Stimulated activated CD4-positive, alpha-beta T cell treated with anti-CD3 and anti-CD28 coated beads, Interleukin-4, amount 100 ng/mL, for 4 hours (primary cell): ENCODE measurements at regions not wholly inside any gene's neighbourhood (a gene's known extent, or its start where the extent isn't known, plus 50 kb on each side); places are given as distances from the start of the nearest gene placed in this dataset.

Source experiments
- DNase-seq, 2 experiments: peaks; one replicate each; pipeline ENCODE4 v3.0.0-alpha.2; 2020

DNA sequence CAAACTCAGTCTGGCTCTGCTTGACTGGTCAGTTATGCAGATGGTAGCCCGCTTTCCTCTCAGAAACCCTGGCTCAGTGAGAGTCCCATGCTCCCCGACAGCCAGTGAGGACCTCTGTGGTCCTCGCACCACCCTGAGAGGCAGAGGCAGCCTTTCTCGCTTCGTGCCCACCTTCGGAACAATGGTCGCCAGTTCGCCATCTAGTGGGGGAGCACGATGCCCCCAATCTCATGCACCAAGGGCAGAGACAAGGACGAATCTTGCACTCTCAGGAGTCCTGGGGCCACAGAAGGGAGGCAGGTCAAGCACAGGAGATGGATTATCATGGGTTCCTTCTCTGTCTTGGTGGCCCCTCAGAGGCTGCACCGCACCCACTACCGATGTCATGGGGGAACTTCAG, 75.2 kb downstream of the RHCG start:
- no peak for DNase-seq

DNA sequence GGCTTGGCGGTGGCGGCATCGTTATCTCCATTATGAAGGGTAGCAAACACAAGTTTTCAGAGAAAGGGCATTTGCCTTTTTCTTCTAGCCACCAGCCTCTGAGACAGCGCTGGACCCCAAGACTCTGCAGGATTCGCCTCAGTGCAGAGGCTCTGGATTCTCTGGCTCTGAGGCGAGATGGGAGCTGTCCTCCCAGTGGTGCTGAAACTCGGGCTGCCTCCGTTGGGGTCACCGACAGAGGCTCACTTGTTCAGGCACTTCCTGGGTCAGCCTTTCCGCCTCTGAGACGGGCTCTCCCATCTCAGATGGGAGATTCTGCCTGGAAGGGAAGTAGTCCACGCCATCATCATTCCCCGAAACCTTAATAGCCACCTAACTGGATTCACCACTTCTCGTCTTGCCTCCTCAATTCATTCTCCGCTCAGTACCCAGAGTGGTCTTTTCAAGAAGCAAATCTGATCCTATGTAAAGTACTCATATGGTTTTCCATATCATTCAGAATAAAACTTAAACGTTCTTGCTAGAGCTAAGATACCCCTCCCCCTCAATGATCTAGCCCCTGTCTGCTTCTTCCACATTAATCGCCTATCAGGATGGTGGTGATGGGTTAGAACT, 76.9 kb downstream of the RHCG start:
- peak in 1 of 2 experiments; percentile 38 for DNase-seq

DNA sequence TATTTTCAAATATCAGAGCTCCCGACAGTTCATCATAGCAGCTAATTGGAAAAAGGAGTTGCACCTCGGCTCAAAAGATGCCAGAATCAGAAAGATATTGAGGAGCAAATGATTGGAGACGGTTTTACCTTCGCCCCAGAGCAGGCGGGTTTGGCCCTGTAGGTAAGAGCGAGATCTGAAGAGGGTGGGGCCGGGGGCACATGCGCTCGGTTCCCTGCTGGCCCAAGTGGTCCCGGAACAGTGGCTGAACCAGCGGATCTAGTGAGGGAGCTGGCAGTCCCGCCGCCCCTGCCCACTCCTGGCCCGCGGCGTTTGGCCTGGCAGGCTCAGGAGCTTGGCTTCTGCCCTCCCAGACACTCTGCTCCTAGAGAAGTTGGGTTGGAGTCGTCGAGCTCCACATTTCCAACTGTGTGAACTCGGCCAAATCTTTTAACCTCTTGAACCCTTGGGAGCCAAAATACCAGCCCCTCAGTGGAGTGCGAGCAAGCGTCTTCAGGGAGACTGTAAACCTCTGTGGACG, 79.1 kb downstream of the RHCG start:
- no peak for DNase-seq

DNA sequence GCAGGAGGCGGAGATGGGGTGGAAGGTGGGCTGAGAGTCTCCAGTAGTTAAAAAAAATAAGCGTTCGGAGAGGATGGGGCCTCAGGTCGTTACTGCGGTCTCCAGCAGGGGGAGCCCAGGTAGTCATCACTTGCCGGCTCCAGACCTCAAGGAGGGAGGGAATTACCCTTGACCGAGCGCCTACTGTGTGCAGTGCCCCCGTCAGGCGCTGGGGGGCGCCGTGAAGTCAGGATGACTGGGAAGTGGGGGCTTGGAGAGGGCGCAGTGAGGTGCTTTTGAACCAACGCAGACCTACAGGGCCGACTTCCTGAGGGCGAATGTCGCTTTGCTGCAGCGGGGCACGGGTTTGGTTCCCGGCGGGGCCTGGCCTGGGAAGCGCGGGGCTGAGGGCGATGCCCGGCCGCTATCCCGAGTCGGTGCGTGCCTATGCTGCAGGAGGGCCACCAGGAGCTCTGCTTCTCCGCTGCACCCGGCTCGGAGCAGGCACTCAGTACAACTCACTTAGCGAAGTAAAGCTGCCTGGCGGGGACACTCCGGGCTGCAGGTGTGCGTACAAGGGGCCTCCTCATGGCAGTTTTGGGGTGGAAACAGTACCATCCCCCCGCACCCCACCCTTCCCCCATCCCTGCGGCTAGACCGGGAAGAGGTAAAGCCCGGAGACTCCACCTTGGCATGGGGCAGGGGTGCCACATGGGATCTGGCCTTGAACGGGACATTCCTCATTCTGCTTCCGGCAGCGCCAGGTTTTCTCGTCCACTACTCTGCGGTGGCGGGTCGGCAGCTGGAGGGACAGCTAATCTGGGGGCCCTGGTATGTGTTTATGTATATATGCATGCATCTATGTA, 79.8 kb downstream of the RHCG start:
- peak; percentile 57 to 65 for DNase-seq

DNA sequence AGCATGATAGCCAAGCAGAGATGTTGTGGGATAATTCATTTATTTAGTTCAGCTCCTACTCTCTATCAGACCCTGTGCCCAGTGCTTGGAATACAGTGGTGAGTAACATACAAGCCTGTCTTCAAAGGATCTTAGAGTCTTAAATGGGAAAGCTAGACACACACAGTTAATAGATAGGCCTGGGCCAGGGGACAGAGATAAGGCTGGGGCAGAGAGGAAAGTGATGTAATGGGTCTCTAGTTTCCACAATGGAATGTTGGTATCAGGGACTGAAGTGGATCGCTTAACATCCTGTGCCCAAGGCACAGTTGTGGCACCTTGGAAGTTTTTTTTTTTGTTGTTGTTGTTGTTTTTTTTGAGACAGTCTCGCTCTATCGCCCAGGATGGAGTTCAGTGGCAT, 79.9 kb upstream of the POLG start:
- DNase-seq: no peak

DNA sequence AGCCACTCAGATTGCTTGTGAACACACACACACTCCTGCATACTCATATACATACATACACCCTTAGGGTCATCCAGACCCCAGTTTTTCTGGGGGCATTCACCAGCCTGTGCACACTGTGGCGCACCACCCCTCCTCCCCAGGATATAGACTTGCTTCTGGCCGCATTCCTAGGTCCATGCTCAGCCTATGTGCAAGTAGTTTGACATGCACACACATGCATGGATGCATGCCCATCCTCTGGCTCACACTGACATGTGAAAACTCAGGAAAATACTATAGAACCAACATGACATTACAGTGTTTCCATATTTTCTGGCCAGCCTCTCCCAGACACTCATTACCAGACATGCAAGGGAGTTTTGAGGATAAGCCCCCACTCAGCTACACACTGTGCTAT, 79.3 kb upstream of the POLG start:
- DNase-seq: no peak

DNA sequence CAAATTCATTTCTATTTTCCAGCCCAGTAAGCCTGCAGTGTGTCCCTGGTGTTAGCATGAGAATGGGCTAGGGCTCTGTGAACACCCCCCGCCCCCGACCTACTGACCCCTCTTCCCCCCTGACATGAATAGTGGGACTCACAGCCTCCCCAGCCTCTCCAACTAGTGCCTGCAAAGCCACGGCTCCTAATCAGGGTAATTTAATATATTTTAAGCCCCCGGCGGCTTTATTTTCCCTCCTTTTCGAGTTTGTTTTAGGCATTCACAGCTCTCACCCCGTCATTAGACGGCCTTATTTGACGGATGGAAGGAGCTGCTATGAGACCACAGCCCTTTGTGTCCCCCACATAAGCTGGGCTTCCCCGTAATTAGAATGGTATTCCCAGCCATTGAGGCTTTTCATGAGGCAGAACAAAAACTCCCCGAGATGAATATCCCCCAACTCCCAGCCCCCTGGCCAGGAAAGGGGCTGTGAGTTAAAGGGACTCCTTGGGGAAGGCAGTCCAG, 78.3 kb upstream of the POLG start:
- DNase-seq: no peak

DNA sequence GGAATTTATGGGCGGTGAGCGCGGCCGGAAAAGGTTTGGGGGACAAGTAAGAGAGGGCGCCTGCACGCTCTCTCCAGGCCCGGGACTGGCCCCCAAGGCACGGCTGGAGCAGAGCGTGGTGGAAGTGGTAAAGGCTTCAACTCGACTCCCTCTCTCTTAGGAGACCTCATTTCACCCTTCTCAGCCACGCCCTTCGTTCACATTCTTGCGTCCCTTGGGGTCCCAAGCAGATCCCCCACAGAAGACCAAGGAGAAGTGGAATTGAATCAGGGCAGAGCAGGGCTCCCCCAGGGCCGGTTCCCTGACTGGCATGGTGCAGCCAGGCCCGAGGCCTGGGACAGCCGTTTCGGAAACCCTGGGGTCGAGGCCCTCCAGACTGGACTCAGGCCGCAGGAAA, 75.4 kb upstream of the POLG start:
- no peak for DNase-seq

DNA sequence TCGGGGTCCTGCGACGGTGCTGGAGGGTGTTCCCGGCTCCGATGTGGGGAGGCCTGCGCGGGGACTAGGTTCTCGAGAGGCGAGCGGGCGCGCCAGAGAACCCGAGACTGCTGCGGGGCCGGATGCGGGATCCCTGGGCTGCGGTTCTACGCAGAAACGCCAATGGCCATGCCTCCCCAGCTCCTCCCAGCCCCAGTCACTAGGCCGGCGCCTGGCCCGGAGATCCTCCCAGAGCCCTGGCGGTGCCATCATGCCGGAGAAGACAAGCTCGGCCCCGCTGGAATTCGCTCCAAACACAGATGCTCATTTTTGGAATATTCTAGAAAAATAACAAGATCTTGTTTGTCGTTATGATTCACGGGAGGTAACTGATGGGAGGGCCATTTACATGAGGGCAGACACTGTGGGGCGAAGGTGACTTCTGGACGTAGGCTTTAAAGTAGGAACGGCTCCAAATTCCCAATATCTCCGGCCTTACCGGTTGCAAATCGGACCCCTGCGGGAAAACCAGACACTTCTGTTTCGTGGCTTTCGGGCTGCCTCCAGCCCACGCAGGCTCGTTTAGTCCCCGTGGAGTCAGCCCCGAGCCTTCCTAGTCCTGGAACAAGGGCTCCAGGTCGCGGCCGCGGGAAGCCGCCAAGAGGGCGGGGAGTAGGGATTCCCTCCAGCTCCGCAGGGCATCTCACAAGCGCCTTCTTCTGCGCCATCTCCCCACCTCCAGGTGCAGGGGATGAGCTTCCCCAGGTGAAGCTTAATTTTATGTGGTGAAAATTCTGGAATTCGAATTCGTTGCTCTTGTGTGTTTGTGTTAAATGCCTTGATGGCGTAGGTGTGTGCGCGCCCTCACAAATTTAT, 74.8 kb upstream of the POLG start:
- DNase-seq: no peak

DNA sequence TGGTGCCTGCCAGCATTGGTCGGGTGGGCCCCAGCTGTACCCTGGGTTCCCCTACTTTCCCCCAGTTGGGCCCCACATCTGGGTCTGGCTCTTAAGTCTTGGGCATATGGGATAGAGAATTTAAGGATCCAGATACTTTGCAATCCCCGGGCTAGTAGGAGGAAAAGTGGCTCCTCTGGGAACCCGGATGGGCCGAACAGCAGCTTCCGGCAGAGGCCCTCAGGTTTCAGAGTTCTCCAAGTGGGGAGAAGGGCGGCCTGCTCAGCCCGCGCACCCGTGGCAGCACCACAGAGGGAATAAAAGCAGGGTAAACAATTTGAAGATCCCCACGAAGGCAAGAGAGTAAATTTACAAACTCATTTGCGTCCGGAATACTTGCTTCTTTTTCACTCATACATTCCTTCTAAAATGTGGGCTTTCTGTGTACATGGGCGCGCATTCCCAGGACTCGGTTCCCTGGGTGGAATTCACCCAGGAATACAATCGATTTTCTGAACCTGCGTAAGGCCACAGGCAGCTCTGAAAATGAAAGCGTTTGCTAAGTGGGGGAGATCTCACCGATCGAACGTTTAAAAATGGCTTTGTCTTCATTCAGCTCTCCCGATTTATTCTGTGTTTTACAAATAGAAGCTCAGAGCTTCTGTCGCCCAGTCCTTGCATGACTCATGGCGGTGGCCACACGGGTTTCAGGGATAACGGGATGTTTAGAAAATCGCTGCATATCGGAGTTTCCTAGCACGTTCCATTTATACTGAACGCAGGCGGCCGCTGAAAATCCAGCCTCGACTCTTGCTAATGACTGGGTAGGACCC, 74.0 kb upstream of the POLG start:
- no peak for DNase-seq

DNA sequence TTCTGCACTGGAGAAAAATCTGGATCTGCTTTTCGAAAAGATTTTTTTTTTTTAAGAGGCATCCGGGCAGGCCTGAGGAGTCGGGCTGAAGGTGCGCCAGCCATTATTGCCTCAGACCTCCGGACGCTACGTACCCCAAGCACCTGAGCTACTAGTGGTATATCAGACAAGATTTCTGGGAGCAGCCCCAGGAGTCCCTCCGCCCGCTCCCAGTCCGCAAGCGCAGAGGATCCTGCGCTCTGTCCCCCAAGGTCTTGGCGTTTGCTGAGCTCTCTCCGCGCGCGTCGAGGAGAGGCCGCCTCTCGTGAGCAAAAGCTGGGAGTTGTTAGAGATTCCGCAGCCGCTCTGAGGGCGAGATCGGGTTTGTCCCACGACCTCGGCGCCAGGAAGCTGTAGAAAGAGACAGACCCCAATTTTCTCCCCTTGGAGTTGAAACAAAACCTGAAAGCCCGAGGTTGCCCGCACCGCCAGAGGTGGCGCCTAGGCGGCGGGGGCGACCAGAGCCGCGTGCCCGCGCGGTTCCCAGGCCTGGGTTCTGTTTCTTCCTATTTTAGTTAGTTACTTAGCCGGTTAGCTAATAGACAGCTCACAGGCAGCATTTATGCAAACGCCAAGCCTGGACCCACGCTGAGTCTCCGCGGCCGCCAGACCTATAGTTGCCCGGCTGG, 72.5 kb upstream of the POLG start:
- DNase-seq: no peak

DNA sequence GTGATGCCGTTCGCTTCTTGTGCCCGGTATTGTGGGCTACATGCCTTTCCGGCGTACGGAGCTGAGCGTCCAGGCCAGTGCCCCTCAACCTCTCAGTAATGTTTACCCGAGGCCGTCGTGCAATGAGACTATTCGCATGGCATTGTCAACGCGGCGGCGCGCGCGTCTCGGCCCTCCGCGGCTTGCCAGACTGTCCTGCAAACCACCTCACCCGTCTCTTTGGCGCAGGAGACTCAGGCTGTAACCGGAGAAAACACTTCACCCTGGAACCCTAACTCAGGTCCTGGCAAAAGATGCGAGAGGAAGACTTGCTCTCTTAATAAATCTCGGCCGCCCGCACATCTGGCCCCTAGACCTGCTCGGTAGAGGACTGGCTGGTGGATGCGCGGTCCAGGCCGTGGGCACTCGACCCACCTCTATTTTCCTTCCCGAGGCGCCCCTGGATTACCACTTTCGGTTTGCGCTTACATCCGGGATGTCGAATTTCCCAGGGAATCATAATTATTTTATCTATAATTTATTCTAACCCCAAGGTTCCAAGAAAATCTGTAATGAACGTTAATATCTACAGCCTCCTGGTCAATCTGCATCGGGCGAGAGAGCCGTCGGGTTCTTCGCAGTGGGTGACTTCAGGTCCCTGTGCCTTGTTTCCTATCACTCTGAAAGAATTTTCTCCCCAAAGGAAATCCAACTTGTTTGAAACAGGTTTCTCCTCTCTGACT, 71.8 kb upstream of the POLG start:
- no peak for DNase-seq

DNA sequence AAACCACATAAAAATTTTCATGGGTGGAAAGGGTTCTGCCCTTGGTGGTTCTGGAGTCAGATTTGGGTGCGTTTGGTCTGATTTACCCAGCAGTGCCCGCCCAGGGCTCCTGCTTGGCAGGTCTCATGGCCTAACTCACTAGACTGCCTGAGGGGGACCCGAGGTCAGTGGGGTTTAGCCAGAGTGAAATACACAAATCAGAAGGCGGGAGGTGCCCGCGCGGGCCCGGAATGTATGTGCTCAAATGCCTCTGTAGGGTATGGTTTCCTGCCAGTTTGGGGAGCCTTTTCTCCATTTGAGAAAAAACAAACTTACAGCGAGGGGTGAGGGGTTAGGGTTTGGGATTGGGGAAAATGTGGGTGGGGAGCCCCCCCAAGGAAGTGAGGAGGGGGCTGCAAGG, 70.9 kb upstream of the POLG start:
- no peak for DNase-seq

DNA sequence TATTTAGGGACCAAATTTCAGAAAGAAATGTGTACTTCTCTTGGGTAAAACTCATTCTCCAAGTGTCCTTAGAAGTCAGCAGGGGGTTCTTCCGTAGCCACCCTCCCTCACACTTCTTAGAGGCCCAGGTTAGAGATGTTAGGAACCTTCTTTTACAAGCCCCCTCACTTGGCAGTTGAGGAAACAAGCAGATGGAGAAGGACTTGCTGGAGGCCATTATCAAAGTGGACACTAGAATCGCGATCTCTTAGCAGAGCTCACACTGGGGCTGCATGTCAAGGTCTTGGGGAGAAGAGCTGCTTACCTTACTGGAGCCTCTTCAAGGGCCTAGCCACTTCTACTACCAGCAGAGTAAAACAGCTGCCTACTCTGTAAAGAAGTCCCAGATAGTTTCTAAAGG, 69.4 kb upstream of the POLG start:
- no peak for DNase-seq

DNA sequence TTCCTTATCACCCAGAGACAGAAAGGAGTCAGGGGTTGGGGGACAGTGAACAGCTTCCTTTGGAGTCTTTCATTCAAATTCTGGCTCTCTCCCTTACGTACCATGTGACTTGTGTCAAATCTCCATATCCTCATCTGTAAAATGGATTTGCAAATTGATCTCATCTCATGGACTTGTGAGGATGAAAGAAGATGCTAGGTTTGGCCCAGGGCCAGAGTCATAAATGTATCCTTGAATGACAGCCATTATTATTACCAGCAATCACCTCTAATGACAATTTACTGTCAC, 67.8 kb upstream of the POLG start:
- DNase-seq: no peak

DNA sequence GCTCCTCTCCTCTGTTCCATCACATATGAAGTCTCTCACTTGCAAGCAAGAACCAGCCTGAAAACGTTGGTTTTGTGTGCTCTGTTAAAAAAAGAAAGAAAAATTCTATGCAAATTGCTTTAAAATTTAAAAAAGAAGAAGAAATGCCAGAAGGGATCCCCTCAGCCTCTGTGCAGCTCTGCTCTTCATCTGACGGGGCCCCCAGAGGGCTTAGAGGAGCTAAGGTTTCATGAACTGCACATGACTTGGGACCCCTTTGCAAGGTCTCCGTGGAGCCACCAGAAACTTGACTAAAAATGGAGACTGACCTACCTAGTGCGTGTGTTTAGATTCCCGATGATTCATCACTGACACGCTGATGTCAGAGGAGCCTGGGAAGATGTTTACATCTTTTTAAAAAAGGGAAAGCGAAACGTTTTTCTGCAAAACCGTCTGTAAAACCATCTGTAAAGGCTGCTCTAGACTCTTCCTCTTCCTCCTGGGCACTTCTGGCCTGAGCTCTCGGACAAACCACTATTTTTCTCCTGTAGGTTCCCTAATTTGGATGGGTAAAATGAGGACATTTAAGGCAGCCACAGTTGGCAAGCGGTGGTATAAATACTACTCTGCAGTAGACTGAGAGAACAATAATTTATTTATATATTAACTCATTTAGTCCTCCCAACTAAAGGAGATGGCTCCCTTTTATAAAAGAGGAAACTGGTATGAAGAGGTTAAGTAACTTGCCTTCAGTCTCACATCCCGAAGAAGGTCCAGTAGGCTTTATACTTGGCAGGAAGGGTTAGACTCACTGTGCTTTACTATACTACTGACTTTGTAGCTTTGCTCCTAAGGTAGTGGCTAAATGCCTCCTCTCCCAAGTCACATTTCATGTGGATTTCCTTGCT, 67.2 kb upstream of the POLG start:
- no peak for DNase-seq

DNA sequence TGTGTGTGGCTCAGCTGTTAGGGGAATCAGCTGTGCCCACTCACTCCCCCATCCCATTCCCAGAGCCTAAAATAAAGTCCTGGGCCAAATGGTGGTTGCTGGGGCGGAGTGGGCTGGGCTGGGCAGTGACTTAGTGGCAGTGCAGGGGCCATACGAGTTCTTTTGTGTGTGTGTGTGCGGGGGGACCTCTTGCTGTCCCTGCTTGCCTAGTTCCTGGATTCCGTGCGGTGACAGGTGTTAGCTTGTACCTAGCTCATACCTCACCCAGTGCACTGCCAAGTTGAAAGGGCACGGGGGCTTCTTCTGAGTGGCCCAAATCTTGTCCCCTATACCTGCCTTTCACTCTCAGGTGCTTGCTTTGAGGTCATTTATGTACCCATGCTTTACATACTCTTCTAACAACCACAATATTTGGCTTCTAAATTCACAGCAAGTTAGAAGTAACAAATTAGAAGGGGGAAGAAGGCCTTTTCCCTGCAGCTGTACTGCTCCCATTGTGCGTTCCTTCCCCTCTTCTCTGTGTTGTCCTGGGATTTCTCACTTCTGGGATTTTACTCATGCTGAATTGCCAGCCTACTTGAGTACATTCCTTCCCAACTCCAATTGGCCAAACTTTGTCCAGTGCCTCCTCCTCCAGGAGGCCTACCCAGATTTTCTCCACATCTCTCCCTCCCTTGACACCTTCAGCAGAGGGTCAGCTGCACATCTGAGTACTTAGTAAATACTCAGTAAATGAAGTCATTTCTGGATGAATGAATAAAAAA, 66.3 kb upstream of the POLG start:
- no peak for DNase-seq

DNA sequence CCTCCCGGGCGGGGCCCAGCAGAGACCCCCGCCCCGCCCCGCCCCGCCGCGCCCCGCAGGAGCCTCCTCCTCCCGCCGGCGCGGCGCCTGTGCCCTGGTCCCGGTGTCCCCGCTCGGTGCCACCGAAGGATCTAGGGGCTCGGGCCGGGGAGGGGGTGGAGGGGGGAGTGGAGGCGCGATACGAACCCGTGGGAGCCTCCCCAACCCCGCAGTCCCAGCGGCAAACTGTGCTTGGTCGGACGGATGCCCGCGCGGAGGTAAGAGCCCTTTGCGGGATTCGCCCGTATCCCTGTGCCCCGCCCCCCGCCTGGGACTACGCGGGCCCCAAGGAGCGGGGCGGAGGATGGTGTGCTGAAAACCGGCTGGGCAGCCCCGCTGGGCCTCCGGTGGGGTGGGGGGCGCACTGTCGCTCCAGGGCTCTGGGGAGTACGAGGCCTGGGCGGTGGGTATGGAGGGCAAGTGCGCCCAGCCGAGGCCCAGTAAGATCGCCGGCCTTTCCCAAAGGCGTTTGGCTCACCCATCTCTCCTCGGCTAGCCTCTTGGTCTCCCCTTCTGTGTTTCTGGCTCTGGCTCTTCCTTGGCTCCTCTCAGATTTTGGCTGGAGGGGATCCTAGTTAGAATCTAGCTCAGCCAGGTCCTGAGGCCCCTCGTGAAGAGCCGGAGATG, 65.6 kb upstream of the POLG start:
- no peak for DNase-seq
